GM21390 (cell line): ENCODE measurements at regions not wholly inside any gene's neighbourhood (a gene's known extent, or its start where the extent isn't known, plus 50 kb on each side); places are given as distances from the start of the nearest gene placed in this dataset.

Source experiments
- ATAC-seq: cut with Tn5 transposase; IDR thresholded peaks from one replicate; pipeline ENCODE4 v1.9.1; 2021; ENCODE audit not compliant: unreplicated experiment

- ATAC-seq, result no peak
Observed at GRCh38 chr13:21998279-21998990, 327.6 kb downstream of the FGF9 start.

- ATAC-seq, result no peak
Observed at GRCh38 chr13:21999666-22000065, 328.8 kb downstream of the FGF9 start.

- no peak for ATAC-seq
Observed at GRCh38 chr13:22000191-22000590, 329.3 kb downstream of the FGF9 start.

GRCh38 chr13:22001336-22001735 lies 330.5 kb downstream of the FGF9 start:
- ATAC-seq, result no peak

GRCh38 chr13:22002893-22003292 lies 332.0 kb downstream of the FGF9 start:
- no peak for ATAC-seq

- no peak for ATAC-seq
Observed at GRCh38 chr13:22009500-22009899, 338.6 kb downstream of the FGF9 start.

GRCh38 chr13:22009937-22010336 lies 339.1 kb downstream of the FGF9 start:
- ATAC-seq, result no peak

- no peak for ATAC-seq
Observed at GRCh38 chr13:22012686-22013085, 341.8 kb downstream of the FGF9 start.

- ATAC-seq, result no peak
Observed at GRCh38 chr13:22014469-22014868, 343.6 kb downstream of the FGF9 start.

- peak; percentile 90 for ATAC-seq
Observed at GRCh38 chr13:22017226-22017625, 346.4 kb downstream of the FGF9 start.

GRCh38 chr13:22018076-22018835 lies 347.4 kb downstream of the FGF9 start:
- ATAC-seq, result no peak

- ATAC-seq, result no peak
Observed at GRCh38 chr13:22018836-22019210, 347.9 kb downstream of the FGF9 start.

- ATAC-seq, result no peak
Observed at GRCh38 chr13:22024381-22024994, 353.6 kb downstream of the FGF9 start.

GRCh38 chr13:22027566-22027965 lies 356.7 kb downstream of the FGF9 start:
- no peak for ATAC-seq

GRCh38 chr13:22028831-22029230 lies 358.0 kb downstream of the FGF9 start:
- ATAC-seq, result no peak

- no peak for ATAC-seq
Observed at GRCh38 chr13:22030321-22030720, 359.4 kb downstream of the FGF9 start.

- no peak for ATAC-seq
Observed at GRCh38 chr13:22031702-22032286, 360.9 kb downstream of the FGF9 start.

- ATAC-seq, result no peak
Observed at GRCh38 chr13:22032905-22033304, 362.0 kb downstream of the FGF9 start.

GRCh38 chr13:22039961-22040360 lies 369.1 kb downstream of the FGF9 start:
- ATAC-seq, result no peak

GRCh38 chr13:22040810-22041364 lies 370.0 kb downstream of the FGF9 start:
- no peak for ATAC-seq

- ATAC-seq, result no peak
Observed at GRCh38 chr13:22041741-22042140, 370.9 kb downstream of the FGF9 start.
